ENCODE measurements at regions not wholly inside any gene's neighbourhood (a gene's known extent, or its start where the extent isn't known, plus 50 kb on each side); places are given as distances from the start of the nearest gene placed in this dataset.

GRCh38 chr7:69208276-69208675 is 390.0 kb upstream of the AUTS2 start:
- no peaks in the 10 kb centered on the region for H3K4me1 ChIP-seq (ENCODE audit: insufficient read depth, low read length, poor library complexity, severe bottlenecking)
- no peaks in the 10 kb centered on the region for H3K27me3 ChIP-seq (replicated peaks; ENCODE audit: insufficient read depth, low read depth, low read length, poor library complexity)
- H3K9me3 ChIP-seq (ENCODE audit: low read depth, low read length, poor library complexity, severe bottlenecking), result no peaks in the 10 kb centered on the region
- TF ChIP-seq EZH2 (IDR thresholded peaks at IDR 0.05; ENCODE audit: borderline replicate concordance, low read depth, low read length, poor library complexity, severe bottlenecking), result no peak
- TF ChIP-seq, protein P1, sequence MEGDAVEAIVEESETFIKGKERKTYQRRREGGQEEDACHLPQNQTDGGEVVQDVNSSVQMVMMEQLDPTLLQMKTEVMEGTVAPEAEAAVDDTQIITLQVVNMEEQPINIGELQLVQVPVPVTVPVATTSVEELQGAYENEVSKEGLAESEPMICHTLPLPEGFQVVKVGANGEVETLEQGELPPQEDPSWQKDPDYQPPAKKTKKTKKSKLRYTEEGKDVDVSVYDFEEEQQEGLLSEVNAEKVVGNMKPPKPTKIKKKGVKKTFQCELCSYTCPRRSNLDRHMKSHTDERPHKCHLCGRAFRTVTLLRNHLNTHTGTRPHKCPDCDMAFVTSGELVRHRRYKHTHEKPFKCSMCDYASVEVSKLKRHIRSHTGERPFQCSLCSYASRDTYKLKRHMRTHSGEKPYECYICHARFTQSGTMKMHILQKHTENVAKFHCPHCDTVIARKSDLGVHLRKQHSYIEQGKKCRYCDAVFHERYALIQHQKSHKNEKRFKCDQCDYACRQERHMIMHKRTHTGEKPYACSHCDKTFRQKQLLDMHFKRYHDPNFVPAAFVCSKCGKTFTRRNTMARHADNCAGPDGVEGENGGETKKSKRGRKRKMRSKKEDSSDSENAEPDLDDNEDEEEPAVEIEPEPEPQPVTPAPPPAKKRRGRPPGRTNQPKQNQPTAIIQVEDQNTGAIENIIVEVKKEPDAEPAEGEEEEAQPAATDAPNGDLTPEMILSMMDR (conservative IDR thresholded peaks at IDR 0.05; ENCODE audit: low read depth, low read length), result no peak
- H3K36me3 ChIP-seq (ENCODE audit: insufficient read depth, low read length, poor library complexity, severe bottlenecking), result no peaks in the 10 kb centered on the region
- H3K27ac ChIP-seq (ENCODE audit: low read depth, low read length, poor library complexity, severe bottlenecking), result no peak overlapping the region
- ChIA-PET POLR2A (ENCODE audit: low non-redundant PET) (no interaction called here), CTCF (no interaction called here)
- BruUV-seq (replicated peaks), result no TSS peak
- intact Hi-C loops (cut with micrococcal nuclease; ENCODE audit: unreplicated experiment), result no loop called here
- no peak for DNase-seq (ENCODE audit: low spot score)
- H3K4me3 ChIP-seq (ENCODE audit: low read depth, low read length, poor library complexity, severe bottlenecking), result no peak overlapping the region

GRCh38 chr7:69208848-69209247 is 389.4 kb upstream of the AUTS2 start:
- BruUV-seq (replicated peaks), result no TSS peak
- Histone ChIP-seq H3K27ac (ENCODE audit: low read depth, low read length, poor library complexity, severe bottlenecking) (no peak overlapping the region), H3K4me1 (ENCODE audit: insufficient read depth, low read length, poor library complexity, severe bottlenecking) (no peaks in the 10 kb centered on the region), H3K36me3 (ENCODE audit: insufficient read depth, low read length, poor library complexity, severe bottlenecking) (no peaks in the 10 kb centered on the region), H3K4me3 (ENCODE audit: low read depth, low read length, poor library complexity, severe bottlenecking) (no peak overlapping the region), H3K9me3 (ENCODE audit: low read depth, low read length, poor library complexity, severe bottlenecking) (no peaks in the 10 kb centered on the region), H3K27me3 (replicated peaks; ENCODE audit: insufficient read depth, low read depth, low read length, poor library complexity) (no peaks in the 10 kb centered on the region)
- no peak for TF ChIP-seq EZH2 (IDR thresholded peaks at IDR 0.05; ENCODE audit: borderline replicate concordance, low read depth, low read length, poor library complexity, severe bottlenecking)
- TF ChIP-seq, protein P1 (conservative IDR thresholded peaks at IDR 0.05; ENCODE audit: low read depth, low read length), result no peak
- ChIA-PET CTCF (no interaction called here), POLR2A (ENCODE audit: low non-redundant PET) (no interaction called here)
- DNase-seq (ENCODE audit: low spot score), result no peak
- intact Hi-C loops (cut with micrococcal nuclease; ENCODE audit: unreplicated experiment), result no loop called here

GRCh38 chr7:69211336-69211735 is 386.9 kb upstream of the AUTS2 start:
- no peak for DNase-seq (ENCODE audit: low spot score)
- H3K4me3 ChIP-seq (ENCODE audit: low read depth, low read length, poor library complexity, severe bottlenecking), result no peak overlapping the region
- H3K9me3 ChIP-seq (ENCODE audit: low read depth, low read length, poor library complexity, severe bottlenecking), result no peaks in the 10 kb centered on the region
- no peaks in the 10 kb centered on the region for H3K4me1 ChIP-seq (ENCODE audit: insufficient read depth, low read length, poor library complexity, severe bottlenecking)
- no peak overlapping the region for H3K27ac ChIP-seq (ENCODE audit: low read depth, low read length, poor library complexity, severe bottlenecking)
- no peaks in the 10 kb centered on the region for H3K27me3 ChIP-seq (replicated peaks; ENCODE audit: insufficient read depth, low read depth, low read length, poor library complexity)
- H3K36me3 ChIP-seq (ENCODE audit: insufficient read depth, low read length, poor library complexity, severe bottlenecking), result no peaks in the 10 kb centered on the region
- no peak for TF ChIP-seq EZH2 (IDR thresholded peaks at IDR 0.05; ENCODE audit: borderline replicate concordance, low read depth, low read length, poor library complexity, severe bottlenecking)
- TF ChIP-seq, protein P1 (conservative IDR thresholded peaks at IDR 0.05; ENCODE audit: low read depth, low read length), result no peak
- intact Hi-C loops (cut with micrococcal nuclease; ENCODE audit: unreplicated experiment), result no loop called here
- CTCF ChIA-PET, result no interaction called here
- POLR2A ChIA-PET (ENCODE audit: low non-redundant PET), result no interaction called here
- BruUV-seq (replicated peaks), result no TSS peak

Data from A673 (cell line).